ENCODE measurements at regions not wholly inside any gene's neighbourhood (a gene's known extent, or its start where the extent isn't known, plus 50 kb on each side); places are given as distances from the start of the nearest gene placed in this dataset.

DNA sequence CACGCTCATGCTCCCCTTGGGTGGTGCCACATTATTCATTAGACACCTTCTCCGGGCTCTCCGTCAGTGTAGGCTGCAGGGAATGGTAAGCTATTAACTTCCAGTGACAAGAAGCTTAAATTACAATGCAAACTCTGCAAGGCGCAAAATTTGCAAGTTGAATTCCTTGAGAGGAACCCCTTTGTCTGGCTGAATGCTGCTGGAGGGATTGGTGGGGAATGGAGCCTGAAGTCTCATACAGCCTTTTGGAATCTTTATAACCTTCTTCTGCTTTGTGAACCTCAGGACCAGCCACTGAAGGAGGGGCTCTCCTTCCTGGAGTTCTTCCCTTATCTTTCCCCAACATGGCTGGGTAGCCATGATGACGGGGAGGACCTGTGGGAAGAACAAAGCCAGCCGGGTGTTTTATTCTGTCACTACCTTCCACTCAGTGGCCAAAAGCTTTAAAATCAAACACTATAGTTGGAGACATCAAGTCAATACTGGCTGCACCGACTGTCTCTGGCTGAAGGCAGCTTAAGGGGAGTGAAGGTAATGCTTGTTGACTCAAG is 220.9 kb upstream of the EPHA4 start:
- no peak overlapping the region for H4K91ac ChIP-seq (ENCODE audit: insufficient read depth, low read depth, low read length)
- no peak overlapping the region for H2AFZ ChIP-seq (replicated peaks; ENCODE audit: low read length, poor library complexity)
- no peak overlapping the region for H3K4ac ChIP-seq (ENCODE audit: low read depth, low read length)
- H3K27ac ChIP-seq (ENCODE audit: insufficient read depth, low read length) = no peak overlapping the region
- H4K8ac ChIP-seq (ENCODE audit: low read depth in 2 of 2, low read length in 2 of 2) = no peak overlapping the region
- BruUV-seq (replicated peaks) = no TSS peak
- in situ Hi-C loops (cut with MboI; ENCODE audit: low sequenced_read_pairs) = no loop called here
- no peaks in the 10 kb centered on the region for H3K9me3 ChIP-seq (ENCODE audit: control insufficient read depth, insufficient read depth, low read length)
- H2BK20ac ChIP-seq (ENCODE audit: low read depth, low read length) = no peak overlapping the region
- H3K27me3 ChIP-seq (ENCODE audit: control insufficient read depth, insufficient read depth, low read length) = no peaks in the 10 kb centered on the region
- ChIA-PET POLR2A (ENCODE audit: unreplicated experiment) (no interaction called here), CTCF (no interaction called here)
- WGBS, 2 experiments (ENCODE audit: extremely low coverage in 2 of 2, insufficient read length in 1 of 2) = 60% methylated on average over 1 of the region's 7 CpGs; no CpG with 5 or more reads in 1 of the 2 experiments
- H3K23ac ChIP-seq (ENCODE audit: low read depth, low read length) = no peak overlapping the region
- no peak overlapping the region for H3K9ac ChIP-seq (ENCODE audit: low read depth, low read length)
- no peak overlapping the region for H3K4me3 ChIP-seq (ENCODE audit: insufficient read depth, low read depth, low read length)
- no peaks in the 10 kb centered on the region for H3K9me1 ChIP-seq (ENCODE audit: insufficient read depth, low read length)
- no peak overlapping the region for H2BK5ac ChIP-seq (ENCODE audit: low read depth, low read length, poor library complexity, severe bottlenecking)
- intact Hi-C loops (cut with micrococcal nuclease) = no loop called here
- no peak overlapping the region for H2BK120ac ChIP-seq (ENCODE audit: low read depth, low read length)
- dilution Hi-C loops (cut with HindIII; ENCODE audit: low sequenced_read_pairs, unreplicated experiment) = no loop called here
- ATAC-seq (ENCODE audit: low read depth) (no peak), DNase-seq (no peak)
- no peak overlapping the region for H2BK15ac ChIP-seq (ENCODE audit: low read depth, low read length)
- H3K4me2 ChIP-seq (ENCODE audit: low read depth, low read length) = no peak overlapping the region
- H4K5ac ChIP-seq (ENCODE audit: low read depth, low read length) = no peak overlapping the region
- H2AK9ac ChIP-seq (replicated peaks; ENCODE audit: low read depth, low read length, poor library complexity) = no peak overlapping the region
- no peak overlapping the region for H3K56ac ChIP-seq (ENCODE audit: extremely low read depth, insufficient read depth, low read length)
- H2AK5ac ChIP-seq (ENCODE audit: low read depth, low read length) = no peak overlapping the region
- TF ChIP-seq NFE2L2 (IDR thresholded peaks at IDR 0.05; ENCODE audit: low read depth, low read length) (no peak), SMC3 (IDR thresholded peaks at IDR 0.05; ENCODE audit: low read depth, low read length) (no peak), ELK1 (IDR thresholded peaks at IDR 0.05; ENCODE audit: borderline replicate concordance, low read depth, low read length) (no peak), FOS (IDR thresholded peaks at IDR 0.05; ENCODE audit: low read depth, low read length) (no peak)
- no peaks in the 10 kb centered on the region for H3K4me1 ChIP-seq (ENCODE audit: control insufficient read depth, insufficient read depth, low read length)
- no peak overlapping the region for H3K14ac ChIP-seq (replicated peaks; ENCODE audit: low read depth, low read length)
- no peaks in the 10 kb centered on the region for H3K36me3 ChIP-seq (ENCODE audit: control insufficient read depth, insufficient read depth, low read length)
- no peak overlapping the region for H3K18ac ChIP-seq (ENCODE audit: low read depth, low read length)
- no peaks in the 10 kb centered on the region for H4K20me1 ChIP-seq (ENCODE audit: insufficient read depth, low read length)
- H3K79me1 ChIP-seq (ENCODE audit: low read depth in 1 of 2, low read length in 2 of 2) = no peaks in the 10 kb centered on the region
